Parathyroid adenoma (tissue), 2 donors: ENCODE measurements at regions not wholly inside any gene's neighbourhood (a gene's known extent, or its start where the extent isn't known, plus 50 kb on each side); places are given as distances from the start of the nearest gene placed in this dataset.

Source experiments
- H2AFZ ChIP-seq: fragments of 300-600 bp; sonication (generic); one replicate; pipeline ENCODE4 v1.7.0; 2017; ENCODE audit warnings: antibody characterized with exemption, mild to moderate bottlenecking
- H3K27ac ChIP-seq: fragments of 300-600 bp; sonication (generic); one replicate; pipeline ENCODE4 v1.7.0; 2017
- H3K27me3 ChIP-seq: fragments of 300-600 bp; sonication (generic); one replicate; pipeline ENCODE4 v1.7.0; 2017; ENCODE audit warnings: low read length; ENCODE audit not compliant: control insufficient read depth, insufficient read depth
- H3K36me3 ChIP-seq: fragments of 300-600 bp; sonication (generic); one replicate; pipeline ENCODE4 v1.7.0; 2017; ENCODE audit warnings: low read length; ENCODE audit not compliant: control insufficient read depth, insufficient read depth
- H3K4me1 ChIP-seq: fragments of 300-600 bp; sonication (generic); one replicate; pipeline ENCODE4 v1.7.0; 2017; ENCODE audit warnings: control low read depth
- H3K4me2 ChIP-seq: fragments of 300-600 bp; sonication (generic); one replicate; pipeline ENCODE4 v1.7.0; 2017; ENCODE audit warnings: low read length
- H3K4me3 ChIP-seq: fragments of 300-600 bp; sonication (generic); one replicate; pipeline ENCODE4 v1.7.0; 2017; ENCODE audit warnings: low read depth, low read length
- H3K79me2 ChIP-seq: fragments of 300-600 bp; sonication (generic); one replicate; pipeline ENCODE4 v1.7.0; 2017; ENCODE audit warnings: control low read depth
- H3K9ac ChIP-seq: fragments of 300-600 bp; sonication (generic); one replicate; pipeline ENCODE4 v1.7.0; 2017; ENCODE audit warnings: mild to moderate bottlenecking
- H3K9me3 ChIP-seq: fragments of 300-600 bp; sonication (generic); one replicate; pipeline ENCODE4 v1.7.0; 2017; ENCODE audit warnings: low read length; ENCODE audit not compliant: control insufficient read depth
- TF ChIP-seq, protein P1 (sequence below): fragments of 300-600 bp; sonication (generic); IDR thresholded peaks from one replicate; pipeline ENCODE4 v1.7.0; 2017; ENCODE audit warnings: antibody characterized with exemption, mild to moderate bottlenecking
- donor health status: primary hyperparathyroidism.

DNA sequence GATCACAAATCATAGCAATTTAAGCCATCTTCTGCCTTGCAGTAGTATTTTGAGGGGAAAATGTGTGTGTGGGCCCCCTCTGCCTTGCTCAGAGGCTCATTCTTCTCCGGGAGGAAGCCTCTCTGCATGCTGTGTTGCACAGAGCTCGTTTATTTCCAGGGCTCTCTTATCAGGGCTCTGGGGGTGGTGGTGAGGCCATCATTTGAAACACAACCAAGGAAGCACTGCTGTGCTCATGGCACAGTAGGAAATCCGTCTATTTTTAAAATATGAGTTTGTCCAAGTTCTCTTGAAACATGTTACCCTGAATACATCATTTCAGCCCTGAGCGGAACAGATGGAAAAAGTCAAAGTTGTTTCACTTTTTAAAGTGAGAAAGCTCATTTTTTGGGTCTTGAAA, 369.0 kb upstream of the CFAP20DC start:
- TF ChIP-seq, protein P1, sequence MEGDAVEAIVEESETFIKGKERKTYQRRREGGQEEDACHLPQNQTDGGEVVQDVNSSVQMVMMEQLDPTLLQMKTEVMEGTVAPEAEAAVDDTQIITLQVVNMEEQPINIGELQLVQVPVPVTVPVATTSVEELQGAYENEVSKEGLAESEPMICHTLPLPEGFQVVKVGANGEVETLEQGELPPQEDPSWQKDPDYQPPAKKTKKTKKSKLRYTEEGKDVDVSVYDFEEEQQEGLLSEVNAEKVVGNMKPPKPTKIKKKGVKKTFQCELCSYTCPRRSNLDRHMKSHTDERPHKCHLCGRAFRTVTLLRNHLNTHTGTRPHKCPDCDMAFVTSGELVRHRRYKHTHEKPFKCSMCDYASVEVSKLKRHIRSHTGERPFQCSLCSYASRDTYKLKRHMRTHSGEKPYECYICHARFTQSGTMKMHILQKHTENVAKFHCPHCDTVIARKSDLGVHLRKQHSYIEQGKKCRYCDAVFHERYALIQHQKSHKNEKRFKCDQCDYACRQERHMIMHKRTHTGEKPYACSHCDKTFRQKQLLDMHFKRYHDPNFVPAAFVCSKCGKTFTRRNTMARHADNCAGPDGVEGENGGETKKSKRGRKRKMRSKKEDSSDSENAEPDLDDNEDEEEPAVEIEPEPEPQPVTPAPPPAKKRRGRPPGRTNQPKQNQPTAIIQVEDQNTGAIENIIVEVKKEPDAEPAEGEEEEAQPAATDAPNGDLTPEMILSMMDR: no peak
- Histone ChIP-seq H3K27me3 (no peaks in the 10 kb centered on the region), H3K4me2 (no peak overlapping the region), H3K36me3 (no peaks in the 10 kb centered on the region), H3K79me2 (no peaks in the 10 kb centered on the region), H2AFZ (no peak overlapping the region), H3K4me1 (no peaks in the 10 kb centered on the region), H3K4me3 (no peak overlapping the region), H3K9me3 (no peaks in the 10 kb centered on the region), H3K9ac (no peak overlapping the region), H3K27ac (no peak overlapping the region)

DNA sequence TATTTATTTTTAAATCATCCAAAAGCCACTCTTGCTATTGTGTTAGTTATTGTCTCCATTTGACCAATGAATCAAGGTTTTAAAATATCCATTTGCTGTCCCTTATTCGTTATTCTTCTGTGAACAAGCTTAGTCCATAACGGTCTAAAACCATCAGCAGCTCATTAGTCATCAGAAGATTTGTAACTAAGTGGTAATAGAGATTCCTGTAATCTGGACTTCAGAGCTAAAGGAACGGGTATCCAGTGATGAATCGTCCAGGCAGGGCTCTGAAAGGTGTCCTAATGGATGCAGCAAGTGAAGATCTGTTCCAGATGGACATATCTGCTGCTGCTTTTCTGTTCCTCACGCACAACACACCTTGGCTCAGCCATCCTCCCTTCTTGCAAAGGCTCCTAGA, 362.7 kb upstream of the CFAP20DC start:
- Histone ChIP-seq H3K4me3 (no peak overlapping the region), H3K27me3 (no peaks in the 10 kb centered on the region), H2AFZ (peak overlapping the region; percentile 21), H3K9me3 (no peaks in the 10 kb centered on the region), H3K4me1 (peaks cover 18% of the 10 kb centered on the region), H3K27ac (no peak overlapping the region), H3K9ac (no peak overlapping the region), H3K79me2 (no peaks in the 10 kb centered on the region), H3K36me3 (no peaks in the 10 kb centered on the region), H3K4me2 (no peak overlapping the region)
- TF ChIP-seq, protein P1: no peak

DNA sequence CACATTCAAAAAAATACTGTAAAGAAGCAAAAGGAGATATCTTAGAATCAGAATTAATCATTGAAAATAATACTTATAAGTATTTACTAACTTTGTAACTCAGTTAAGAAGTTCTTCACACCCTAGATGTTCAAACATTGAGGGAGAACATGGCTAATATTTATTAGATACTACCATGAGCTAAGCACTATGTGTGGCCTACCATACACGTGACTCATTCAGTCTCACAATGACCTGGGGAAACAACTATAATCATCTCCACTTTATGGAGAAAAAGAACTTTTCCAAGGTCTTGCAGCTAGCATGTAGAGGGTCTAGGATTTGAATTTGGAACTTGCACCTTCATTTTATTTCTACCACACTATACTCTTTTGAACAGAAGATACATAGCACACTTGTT, 361.9 kb upstream of the CFAP20DC start:
- Histone ChIP-seq H3K9me3 (no peaks in the 10 kb centered on the region), H3K4me3 (no peak overlapping the region), H3K9ac (no peak overlapping the region), H2AFZ (no peak overlapping the region), H3K27ac (peak overlapping the region; percentile 64), H3K4me2 (no peak overlapping the region), H3K27me3 (no peaks in the 10 kb centered on the region), H3K36me3 (no peaks in the 10 kb centered on the region), H3K4me1 (peaks cover 18% of the 10 kb centered on the region), H3K79me2 (no peaks in the 10 kb centered on the region)
- TF ChIP-seq, protein P1: no peak

DNA sequence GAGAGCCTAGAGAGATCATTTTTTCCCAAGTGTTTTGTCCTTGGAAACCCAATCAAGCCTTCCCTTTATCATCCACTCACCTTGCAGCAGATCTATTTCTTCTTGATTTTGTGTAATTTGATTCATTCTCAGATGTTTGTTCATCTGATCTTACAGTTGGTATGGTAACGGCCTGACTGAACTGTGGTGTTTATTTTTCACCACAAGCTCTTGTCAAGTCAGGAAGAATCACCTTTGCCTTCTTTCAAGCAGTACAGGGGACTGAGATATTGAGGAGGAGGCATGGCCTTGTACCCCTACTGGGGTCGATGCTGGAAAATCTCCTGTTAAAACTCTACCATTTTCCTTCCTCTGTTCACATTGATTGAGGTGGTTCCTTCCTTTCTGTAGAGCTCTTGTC, 361.4 kb upstream of the CFAP20DC start:
- peak overlapping the region; percentile 12 for H2AFZ ChIP-seq
- peak overlapping the region; percentile 64 for H3K27ac ChIP-seq
- no peak overlapping the region for H3K9ac ChIP-seq
- H3K4me2 ChIP-seq: peak overlapping the region; percentile 19
- H3K4me3 ChIP-seq: no peak overlapping the region
- no peaks in the 10 kb centered on the region for H3K79me2 ChIP-seq
- H3K27me3 ChIP-seq: no peaks in the 10 kb centered on the region
- no peaks in the 10 kb centered on the region for H3K36me3 ChIP-seq
- H3K9me3 ChIP-seq: no peaks in the 10 kb centered on the region
- H3K4me1 ChIP-seq: peaks cover 18% of the 10 kb centered on the region
- TF ChIP-seq, protein P1: no peak

DNA sequence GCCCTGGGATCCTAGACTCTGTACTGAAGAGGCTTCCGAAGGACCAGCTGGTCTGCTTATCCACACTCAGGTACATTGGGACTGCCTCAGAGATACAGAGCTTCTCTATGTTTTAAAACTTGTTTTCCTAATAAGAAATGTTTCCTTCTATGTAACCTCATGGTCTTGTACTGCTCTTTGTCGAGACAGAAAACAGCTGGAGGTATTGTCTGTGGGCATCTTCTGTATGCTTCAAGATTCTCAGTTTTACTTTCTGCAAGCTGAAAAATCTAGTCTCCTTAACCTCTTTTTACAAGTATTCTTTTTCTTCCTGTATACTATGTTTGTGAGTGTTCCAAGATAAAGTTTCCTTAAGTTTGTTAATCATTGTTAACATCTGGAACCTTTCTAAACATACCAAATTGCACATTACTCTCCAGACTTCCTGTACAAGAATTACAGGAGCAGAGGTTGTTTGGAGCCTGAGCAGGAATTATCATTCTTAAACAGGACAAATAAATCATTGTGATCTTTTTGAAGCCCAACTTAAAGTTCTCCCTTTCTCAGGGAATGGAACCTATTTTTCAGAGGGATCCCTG, 358.3 kb upstream of the CFAP20DC start:
- H3K36me3 ChIP-seq: no peaks in the 10 kb centered on the region
- H3K9ac ChIP-seq: no peak overlapping the region
- no peaks in the 10 kb centered on the region for H3K27me3 ChIP-seq
- H2AFZ ChIP-seq: peak overlapping the region; percentile 17
- H3K9me3 ChIP-seq: no peaks in the 10 kb centered on the region
- TF ChIP-seq, protein P1: no peak
- no peak overlapping the region for H3K4me2 ChIP-seq
- peaks cover 18% of the 10 kb centered on the region for H3K4me1 ChIP-seq
- no peak overlapping the region for H3K4me3 ChIP-seq
- H3K79me2 ChIP-seq: no peaks in the 10 kb centered on the region
- no peak overlapping the region for H3K27ac ChIP-seq
